Uterus (tissue), 3 donors: ENCODE measurements at regions not wholly inside any gene's neighbourhood (a gene's known extent, or its start where the extent isn't known, plus 50 kb on each side); places are given as distances from the start of the nearest gene placed in this dataset.

ENCODE experiments used
- DNase-seq, 2 donors: peaks; one replicate each; pipeline ENCODE4 v3.0.0-alpha.2; 2019 to 2020
- H3K27ac ChIP-seq, 2 donors: fragments of 200-600 bp; sonication (generic); 1 replicate in 1 of 2; 2 replicates in 1 of 2; pipeline ENCODE4 v1.5.1; 2016 to 2018
- H3K27me3 ChIP-seq, 2 donors: fragments of 200-600 bp; sonication (generic); one replicate each; pipeline ENCODE4 v1.5.1; 2018 to 2019; ENCODE audit warnings: control low read depth in 1 of 2
- H3K36me3 ChIP-seq, 2 donors: fragments of 200-600 bp; sonication (generic); one replicate each; pipeline ENCODE4 v1.5.1; 2019; ENCODE audit warnings: control low read depth in 1 of 2
- H3K4me1 ChIP-seq, 2 donors: fragments of 200-600 bp; sonication (generic); one replicate each; pipeline ENCODE4 v1.5.1; 2018 to 2019; ENCODE audit warnings: control low read depth in 1 of 2
- H3K4me3 ChIP-seq, 2 donors: fragments of 200-600 bp; sonication (generic); 1 replicate in 1 of 2; 2 replicates in 1 of 2; pipeline ENCODE4 v1.5.1; 2018 to 2019; ENCODE audit warnings: mild to moderate bottlenecking in 1 of 2
- H3K9me3 ChIP-seq, 2 donors: fragments of 200-600 bp; sonication (generic); one replicate each; pipeline ENCODE4 v1.5.1; 2019; ENCODE audit warnings: control low read depth in 1 of 2
- POLR2A ChIP-seq, 2 donors: fragments of 450-650 bp; IDR thresholded peaks; one replicate each; pipeline ENCODE4 v1.6.1; 2016; ENCODE audit warnings: antibody characterized with exemption in 2 of 2, mild to moderate bottlenecking in 1 of 2, moderate library complexity in 1 of 2
- intact Hi-C: fragments of 100-400 bp; cut with DNase I; formaldehyde crosslinking; loops from one replicate; pipeline ENCODE4 v1.15.1; 2023; ENCODE audit warnings: low total_unique reads
- TF ChIP-seq, protein P1 (sequence below), 4 experiments: fragments of 200-600 bp in 2 of 4; fragments of 450-650 bp in 2 of 4; sonication (generic) in 2 of 4; IDR thresholded peaks; one replicate each; pipeline ENCODE4 v1.5.1; 2016 to 2019; ENCODE audit warnings: antibody characterized with exemption in 4 of 4, mild to moderate bottlenecking in 2 of 4, moderate library complexity in 1 of 4
- donor health status: DM: yes; HTN: yes; CAD: no.

DNA sequence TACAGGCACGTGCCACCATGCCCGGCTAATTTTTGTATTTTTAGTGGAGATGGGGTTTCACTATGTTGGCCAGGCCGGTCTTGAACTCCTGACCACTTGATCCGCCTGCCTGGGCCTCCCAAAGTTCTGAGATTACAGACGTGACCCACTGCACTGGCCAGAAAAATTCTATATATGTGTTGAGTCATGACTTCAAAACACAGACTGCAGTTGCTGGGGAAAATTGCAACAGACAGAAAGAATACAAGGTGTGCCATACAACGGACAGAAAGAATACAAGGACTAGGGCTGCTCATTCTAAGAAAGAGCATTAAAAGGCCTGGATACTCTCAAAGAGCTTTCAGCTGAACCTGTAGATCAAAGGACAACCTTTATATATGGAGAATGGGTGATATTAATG is 109.6 kb upstream of the ACSL4 start:
- no peak overlapping the region for H3K27ac ChIP-seq
- no peaks in the 10 kb centered on the region for H3K9me3 ChIP-seq
- no peak for DNase-seq
- no peak overlapping the region for H3K4me3 ChIP-seq
- intact Hi-C loops, result no loop called here
- H3K27me3 ChIP-seq, result no peaks in the 10 kb centered on the region
- H3K36me3 ChIP-seq, result no peaks in the 10 kb centered on the region
- no peaks in the 10 kb centered on the region for H3K4me1 ChIP-seq
- TF ChIP-seq POLR2A (IDR thresholded peaks at IDR 0.05), result no peak
- TF ChIP-seq, protein P1, sequence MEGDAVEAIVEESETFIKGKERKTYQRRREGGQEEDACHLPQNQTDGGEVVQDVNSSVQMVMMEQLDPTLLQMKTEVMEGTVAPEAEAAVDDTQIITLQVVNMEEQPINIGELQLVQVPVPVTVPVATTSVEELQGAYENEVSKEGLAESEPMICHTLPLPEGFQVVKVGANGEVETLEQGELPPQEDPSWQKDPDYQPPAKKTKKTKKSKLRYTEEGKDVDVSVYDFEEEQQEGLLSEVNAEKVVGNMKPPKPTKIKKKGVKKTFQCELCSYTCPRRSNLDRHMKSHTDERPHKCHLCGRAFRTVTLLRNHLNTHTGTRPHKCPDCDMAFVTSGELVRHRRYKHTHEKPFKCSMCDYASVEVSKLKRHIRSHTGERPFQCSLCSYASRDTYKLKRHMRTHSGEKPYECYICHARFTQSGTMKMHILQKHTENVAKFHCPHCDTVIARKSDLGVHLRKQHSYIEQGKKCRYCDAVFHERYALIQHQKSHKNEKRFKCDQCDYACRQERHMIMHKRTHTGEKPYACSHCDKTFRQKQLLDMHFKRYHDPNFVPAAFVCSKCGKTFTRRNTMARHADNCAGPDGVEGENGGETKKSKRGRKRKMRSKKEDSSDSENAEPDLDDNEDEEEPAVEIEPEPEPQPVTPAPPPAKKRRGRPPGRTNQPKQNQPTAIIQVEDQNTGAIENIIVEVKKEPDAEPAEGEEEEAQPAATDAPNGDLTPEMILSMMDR (IDR thresholded peaks at IDR 0.05), result no peak

DNA sequence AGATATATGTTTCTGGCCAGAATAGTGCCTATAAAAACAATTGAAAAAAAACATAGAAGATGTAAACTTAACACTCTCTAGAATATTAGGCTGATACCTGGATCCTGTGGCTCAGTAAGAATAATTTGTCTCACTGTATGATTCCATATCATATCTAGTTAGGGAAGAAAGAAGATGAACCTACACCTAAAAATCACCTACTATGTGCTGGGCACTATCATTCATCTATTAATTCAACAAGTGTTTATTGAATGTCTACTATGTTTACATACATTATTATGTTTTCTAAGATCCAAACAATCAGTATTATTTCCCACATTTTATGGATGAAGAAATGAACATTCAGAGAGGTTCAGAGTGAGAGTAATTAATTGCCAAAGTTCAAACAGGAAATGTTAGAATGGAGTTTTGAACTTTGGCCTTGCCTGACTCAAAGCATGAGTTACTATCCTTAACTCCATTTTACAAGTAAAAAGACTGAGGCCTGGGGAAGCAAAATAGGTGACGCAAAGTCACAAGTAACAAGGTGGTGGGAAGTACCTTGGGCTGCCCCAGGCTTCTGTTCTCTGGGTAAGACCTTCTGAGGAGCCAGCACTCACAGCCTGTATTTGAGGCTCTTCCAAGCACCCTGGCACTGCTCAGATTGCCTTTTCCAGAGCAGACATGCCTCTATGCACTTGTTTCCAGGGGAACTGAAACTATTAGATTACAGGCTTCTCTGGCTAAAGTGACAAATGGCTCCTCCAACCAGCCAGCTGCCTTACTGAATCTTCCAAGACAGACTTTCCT is 111.1 kb upstream of the ACSL4 start:
- Histone ChIP-seq H3K4me1 (no peaks in the 10 kb centered on the region), H3K27ac (no peak overlapping the region), H3K27me3 (no peaks in the 10 kb centered on the region), H3K36me3 (no peaks in the 10 kb centered on the region), H3K9me3 (no peaks in the 10 kb centered on the region), H3K4me3 (no peak overlapping the region)
- no peak for DNase-seq
- intact Hi-C loops, result no loop called here
- TF ChIP-seq, protein P1 (IDR thresholded peaks at IDR 0.05), result no peak
- no peak for TF ChIP-seq POLR2A (IDR thresholded peaks at IDR 0.05)

DNA sequence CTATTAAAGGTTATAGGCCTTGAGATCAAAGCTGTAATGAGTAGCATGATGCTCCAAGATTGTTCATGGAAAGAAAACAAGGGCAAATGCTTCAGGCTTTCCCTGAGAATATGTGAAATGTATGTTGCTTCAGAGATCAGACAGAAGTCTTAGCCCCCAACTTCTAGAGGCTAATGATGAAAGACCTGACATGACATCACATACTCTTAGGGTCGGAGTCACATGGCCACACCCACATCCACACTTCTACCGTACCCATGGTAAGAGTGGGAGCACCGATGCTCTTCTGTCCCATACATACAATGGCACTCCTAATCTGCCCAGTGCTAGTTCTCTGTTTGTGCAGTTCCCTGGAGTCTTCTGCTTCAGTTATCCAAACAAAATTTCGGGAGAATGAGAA is 111.9 kb upstream of the ACSL4 start:
- H3K27ac ChIP-seq, result no peak overlapping the region
- no peaks in the 10 kb centered on the region for H3K36me3 ChIP-seq
- no peaks in the 10 kb centered on the region for H3K27me3 ChIP-seq
- DNase-seq, result no peak
- no peak overlapping the region for H3K4me3 ChIP-seq
- TF ChIP-seq, protein P1 (IDR thresholded peaks at IDR 0.05), result no peak
- TF ChIP-seq POLR2A (IDR thresholded peaks at IDR 0.05), result no peak
- intact Hi-C loops, result no loop called here
- H3K9me3 ChIP-seq, result no peaks in the 10 kb centered on the region
- no peaks in the 10 kb centered on the region for H3K4me1 ChIP-seq

DNA sequence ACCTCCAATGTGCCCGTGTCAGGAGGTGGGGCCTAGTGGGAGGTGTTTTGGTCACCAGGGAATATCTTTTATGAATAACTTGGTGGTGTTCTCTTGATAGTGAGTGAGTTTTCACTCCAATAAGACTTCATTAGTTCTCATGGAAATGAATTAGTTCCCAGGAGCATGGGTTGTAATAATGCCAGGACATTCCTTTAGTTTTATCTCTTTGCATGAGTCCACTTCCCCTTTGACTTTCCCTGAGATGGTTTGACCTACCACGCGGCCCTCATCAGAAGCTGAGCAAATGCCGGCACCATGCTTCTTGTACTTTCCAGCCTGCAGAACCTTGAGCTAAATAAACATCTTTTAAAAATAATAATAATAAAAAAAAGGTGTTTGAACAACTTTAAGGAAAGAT is 112.9 kb upstream of the ACSL4 start:
- H3K9me3 ChIP-seq, result no peaks in the 10 kb centered on the region
- no peaks in the 10 kb centered on the region for H3K27me3 ChIP-seq
- H3K4me1 ChIP-seq, result no peaks in the 10 kb centered on the region
- TF ChIP-seq, protein P1 (IDR thresholded peaks at IDR 0.05), result no peak
- TF ChIP-seq POLR2A (IDR thresholded peaks at IDR 0.05), result no peak
- no peaks in the 10 kb centered on the region for H3K36me3 ChIP-seq
- H3K4me3 ChIP-seq, result no peak overlapping the region
- DNase-seq, result no peak
- intact Hi-C loops, result no loop called here
- no peak overlapping the region for H3K27ac ChIP-seq

DNA sequence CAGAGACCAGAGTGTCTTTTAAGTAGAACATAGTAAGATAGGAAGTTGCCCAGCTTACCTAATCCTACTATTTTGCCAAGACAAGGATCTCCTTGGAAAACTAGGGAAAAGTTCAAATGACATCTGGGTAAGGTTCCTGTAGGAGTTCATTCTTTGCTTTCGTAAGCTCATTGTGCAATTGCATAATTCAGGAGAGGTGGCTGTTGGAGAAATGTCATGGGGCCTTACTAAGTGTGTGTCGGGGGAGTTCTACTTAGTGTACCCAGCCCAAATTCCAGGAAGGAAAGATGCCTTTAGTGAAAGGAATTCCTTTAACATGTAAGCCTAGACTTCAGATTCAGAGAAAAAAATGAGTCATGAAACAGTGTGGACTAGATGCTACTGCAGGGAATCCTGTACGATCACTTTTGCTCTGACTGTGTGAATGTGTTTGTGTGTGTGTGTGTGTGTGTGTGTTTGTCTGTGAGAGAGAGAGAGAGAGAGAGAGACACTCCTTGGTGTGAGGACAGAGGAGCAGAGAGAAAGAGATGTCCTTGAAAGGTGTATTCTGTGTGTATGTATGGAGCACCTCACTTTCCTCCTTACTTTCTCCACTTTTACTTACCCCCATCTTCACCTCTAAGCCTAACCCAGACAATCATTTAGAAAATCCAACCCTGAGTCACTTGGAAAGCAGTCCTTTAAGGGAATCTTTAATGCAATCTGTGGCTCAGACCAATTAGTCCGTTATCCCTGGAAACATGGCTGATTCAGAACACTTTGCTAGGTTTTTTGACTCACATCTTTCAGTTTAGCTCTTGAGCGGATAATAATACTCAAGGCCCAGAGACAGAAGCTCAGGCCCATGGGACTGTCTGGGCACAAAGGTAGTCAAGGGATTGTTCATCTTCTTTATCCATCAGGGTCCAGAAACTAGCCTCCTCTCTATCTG is 114.5 kb upstream of the ACSL4 start:
- Histone ChIP-seq H3K36me3 (no peaks in the 10 kb centered on the region), H3K27me3 (no peaks in the 10 kb centered on the region), H3K9me3 (no peaks in the 10 kb centered on the region), H3K4me1 (no peaks in the 10 kb centered on the region), H3K27ac (peak overlapping the region in 1 of 2 donors; percentile 50), H3K4me3 (no peak overlapping the region)
- intact Hi-C loops, result no loop called here
- DNase-seq, result peak; percentile 20 to 37
- TF ChIP-seq, protein P1 (IDR thresholded peaks at IDR 0.05), result no peak
- no peak for TF ChIP-seq POLR2A (IDR thresholded peaks at IDR 0.05)
